ENCODE measurements at regions not wholly inside any gene's neighbourhood (a gene's known extent, or its start where the extent isn't known, plus 50 kb on each side); places are given as distances from the start of the nearest gene placed in this dataset.

GRCh38 chr21:19261731-19262376, 858.3 kb upstream of the TMPRSS15 start:
- DNase-seq, result no peak

GRCh38 chr21:19266636-19267035, 863.1 kb upstream of the TMPRSS15 start:
- DNase-seq, result no peak

- DNase-seq, result no peak
Observed at GRCh38 chr21:19268686-19269085, 865.1 kb upstream of the TMPRSS15 start.

DNA sequence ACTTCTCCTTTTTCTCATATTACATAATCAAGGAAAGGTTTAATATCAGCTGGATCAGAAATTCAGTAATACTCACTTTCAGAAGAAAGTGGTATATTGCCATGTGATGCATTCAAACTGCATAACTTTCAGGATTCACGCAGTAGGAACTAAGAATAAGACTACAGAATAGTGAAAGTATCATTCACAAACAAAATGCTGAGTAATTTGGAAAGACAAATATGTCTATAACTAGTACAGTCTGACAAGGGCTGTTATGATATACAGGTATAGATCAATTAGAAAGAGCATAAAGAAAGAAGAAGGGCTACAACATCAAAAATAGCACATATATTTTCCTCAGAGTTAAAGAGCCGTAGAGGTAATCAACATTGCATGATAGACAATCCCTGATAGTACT, 871.5 kb upstream of the TMPRSS15 start:
- no peak for DNase-seq

GRCh38 chr21:19276665-19277064, 873.1 kb upstream of the TMPRSS15 start:
- DNase-seq, result no peak

- DNase-seq, result no peak
Observed at GRCh38 chr21:19286876-19287275, 883.3 kb upstream of the TMPRSS15 start.

DNA sequence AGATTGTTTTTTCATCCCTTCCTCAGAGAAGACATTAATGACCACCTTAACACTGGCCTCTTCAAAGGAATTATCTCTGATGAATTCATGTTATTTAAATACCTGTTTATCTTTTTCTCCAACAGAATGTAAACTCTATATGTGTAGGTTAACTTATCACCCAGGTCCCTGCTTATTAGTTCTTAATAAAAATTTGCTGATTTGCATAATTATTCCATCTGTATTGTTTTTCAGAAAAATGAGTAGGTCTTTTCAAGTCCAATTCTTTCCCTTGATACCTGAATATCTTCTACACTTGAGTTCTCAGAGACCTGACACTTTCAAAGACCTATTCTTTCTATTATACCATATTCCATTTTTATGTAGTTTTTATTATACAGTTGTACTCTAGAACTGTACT, 886.7 kb upstream of the TMPRSS15 start:
- DNase-seq, result no peak

- no peak for DNase-seq
Observed at GRCh38 chr21:19320291-19320690, 916.7 kb upstream of the TMPRSS15 start.

DNA sequence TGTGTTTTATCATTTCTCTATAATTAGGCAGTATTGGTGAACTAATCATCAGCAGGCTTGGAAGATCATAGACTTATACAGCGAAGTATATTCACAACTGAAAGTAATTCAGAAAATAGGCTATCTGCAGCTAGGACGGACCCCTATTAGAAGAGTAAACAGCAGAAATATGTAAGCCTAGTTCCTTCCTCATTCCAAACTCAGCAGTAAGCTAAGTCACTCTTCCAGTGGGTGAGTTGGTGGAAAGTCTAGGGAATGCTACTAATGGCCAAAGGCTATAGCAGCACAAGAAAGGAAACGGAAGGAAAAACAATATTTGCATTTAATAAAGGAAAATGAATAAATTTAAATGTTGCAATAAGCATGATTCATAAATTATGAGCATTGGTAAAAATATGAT, 918.1 kb upstream of the TMPRSS15 start:
- no peak for DNase-seq

- no peak for DNase-seq
Observed at GRCh38 chr21:19322360-19322759, 918.8 kb upstream of the TMPRSS15 start.

DNA sequence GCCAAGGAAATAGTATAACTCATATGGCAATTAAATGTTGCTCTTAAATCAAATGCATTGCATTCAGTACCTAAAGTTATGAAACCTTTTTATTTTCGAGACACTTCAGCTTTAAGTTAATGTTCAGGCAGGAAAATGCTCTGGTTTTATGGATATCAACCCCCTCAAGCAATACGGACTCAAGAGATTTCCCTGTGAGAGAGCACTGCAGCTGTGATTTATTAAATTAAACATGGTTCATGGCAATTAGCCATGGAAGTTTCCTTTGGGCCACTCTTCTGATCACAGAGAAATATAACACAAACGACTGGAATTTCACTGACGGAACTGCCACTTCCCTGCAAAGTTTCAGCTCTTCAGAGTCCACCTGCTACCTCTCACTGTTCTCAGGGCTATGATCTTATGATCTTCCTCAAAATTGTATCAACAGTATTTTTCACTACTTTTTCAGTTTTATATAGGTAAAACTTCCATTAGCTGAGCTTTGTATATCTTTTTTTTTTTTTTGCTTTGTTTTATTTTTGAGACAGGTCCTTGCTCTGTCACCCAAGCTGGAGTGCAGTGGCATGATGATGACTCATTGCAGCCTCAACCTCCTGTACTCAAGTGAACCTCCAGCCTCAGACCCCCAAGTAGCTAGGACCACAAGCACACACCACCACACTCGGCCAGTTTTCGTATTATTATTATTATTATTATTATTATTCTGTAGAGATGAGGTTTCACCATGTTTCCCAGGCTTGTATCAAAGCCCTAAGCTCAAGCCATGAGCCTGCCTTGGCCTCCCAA, 923.1 kb upstream of the TMPRSS15 start:
- no peak for DNase-seq

DNA sequence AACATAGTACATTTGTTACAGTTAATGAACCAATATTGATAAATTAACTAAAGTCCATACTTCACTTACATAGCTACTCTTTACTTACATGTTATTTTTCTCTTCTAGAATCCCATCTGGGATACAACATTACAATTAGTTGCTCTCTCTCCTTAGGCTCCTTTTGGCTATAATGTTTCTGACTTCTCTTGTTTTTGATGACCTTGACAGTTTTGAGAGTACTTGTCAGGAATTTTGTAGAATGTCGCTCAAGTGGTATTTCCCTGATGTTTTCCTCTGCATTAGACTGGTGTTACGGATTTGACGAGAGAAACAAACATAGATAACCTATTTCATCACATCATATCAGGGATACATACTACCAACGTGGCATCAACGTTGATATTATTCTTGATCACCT, 925.4 kb upstream of the TMPRSS15 start:
- no peak for DNase-seq

- DNase-seq, result no peak
Observed at GRCh38 chr21:19340303-19340702, 936.7 kb upstream of the TMPRSS15 start.

- no peak for DNase-seq
Observed at GRCh38 chr21:19340954-19341353, 937.4 kb upstream of the TMPRSS15 start.

GRCh38 chr21:19343711-19344110, 940.1 kb upstream of the TMPRSS15 start:
- no peak for DNase-seq

DNA sequence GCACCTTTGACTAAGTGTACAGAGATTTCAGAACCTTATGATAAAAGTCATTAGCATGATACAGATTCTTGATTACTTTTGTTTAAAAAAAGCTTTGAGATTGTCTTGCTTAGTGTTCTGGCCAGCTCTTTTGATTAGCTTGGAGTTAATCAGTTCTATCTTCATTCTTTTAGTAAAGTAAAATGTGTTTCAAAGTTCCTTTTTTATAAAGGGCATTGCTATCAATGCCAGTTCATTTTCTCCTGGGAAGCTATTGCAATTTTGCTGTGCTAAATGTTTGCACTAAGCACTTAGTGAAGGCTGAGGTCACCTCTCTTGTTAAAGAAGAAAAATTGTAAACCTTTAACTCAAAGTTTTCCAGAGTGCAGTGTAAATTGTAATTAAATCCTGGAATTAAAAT, 946.7 kb upstream of the TMPRSS15 start:
- no peak for DNase-seq

DNA sequence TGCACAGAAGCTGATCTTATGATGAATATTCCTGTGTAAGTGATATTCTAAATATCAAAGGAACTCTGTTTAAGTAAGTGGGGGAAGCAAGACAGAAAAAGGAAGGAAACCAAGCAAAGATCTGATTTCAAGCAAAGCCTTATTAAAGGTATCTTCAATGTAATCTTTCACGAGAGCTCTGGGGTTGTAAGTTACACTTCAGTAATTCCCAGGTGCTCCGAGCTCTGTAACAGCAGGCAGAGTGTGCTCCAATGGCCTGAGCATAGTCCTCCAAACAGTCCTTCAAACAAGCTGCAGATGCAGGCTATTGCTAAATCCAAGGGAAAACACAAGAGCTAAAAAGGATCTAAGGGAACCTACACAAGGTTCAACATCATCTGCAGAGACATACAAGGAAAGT, 949.7 kb upstream of the TMPRSS15 start:
- DNase-seq, result peak in 1 of 2 experiments; percentile 0

DNA sequence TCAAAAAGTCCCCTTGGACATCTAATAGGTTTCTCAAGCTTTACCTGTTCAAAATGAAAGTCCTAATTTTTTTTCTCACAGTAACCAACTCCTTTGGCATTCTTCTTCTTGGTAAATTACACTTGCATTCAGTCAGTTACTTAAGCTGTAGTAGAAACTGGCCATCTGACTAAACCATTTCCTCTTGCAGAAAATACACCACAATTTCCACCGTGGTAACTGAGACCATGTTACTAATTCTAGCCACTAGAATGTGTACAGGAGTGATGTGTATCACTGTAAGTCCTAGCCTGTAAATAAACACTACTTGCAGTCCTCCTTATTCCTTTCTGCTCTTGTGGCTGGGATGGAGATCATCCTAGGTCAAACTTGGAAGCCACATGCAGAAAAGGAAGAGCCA, 965.4 kb upstream of the TMPRSS15 start:
- DNase-seq, result no peak

DNA sequence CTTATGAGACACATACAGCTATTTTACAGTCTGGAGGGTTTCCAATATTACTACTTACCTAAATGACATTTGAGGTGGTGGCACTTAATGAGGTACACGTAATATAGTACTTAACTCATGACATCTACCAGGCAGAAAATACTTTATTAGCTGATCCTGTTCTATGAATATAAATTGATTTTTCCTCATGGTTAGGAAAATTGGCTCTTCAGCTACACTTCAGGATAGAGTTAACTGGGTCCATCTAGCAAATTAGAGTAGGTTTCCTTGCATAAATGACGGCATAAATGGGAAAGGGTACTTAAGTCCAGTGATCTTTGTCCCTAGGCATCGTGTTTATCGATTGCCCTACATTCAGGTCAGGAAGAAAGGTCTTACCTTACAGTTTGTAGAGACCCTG, 988.8 kb upstream of the TMPRSS15 start:
- no peak for DNase-seq

GRCh38 chr21:19400223-19400770, 996.7 kb upstream of the TMPRSS15 start:
- no peak for DNase-seq

- no peak for DNase-seq
Observed at GRCh38 chr21:19402870-19403269, 999.3 kb upstream of the TMPRSS15 start.

- no peak for DNase-seq
Observed at GRCh38 chr21:19405326-19405725, 1001.7 kb upstream of the TMPRSS15 start.

DNA sequence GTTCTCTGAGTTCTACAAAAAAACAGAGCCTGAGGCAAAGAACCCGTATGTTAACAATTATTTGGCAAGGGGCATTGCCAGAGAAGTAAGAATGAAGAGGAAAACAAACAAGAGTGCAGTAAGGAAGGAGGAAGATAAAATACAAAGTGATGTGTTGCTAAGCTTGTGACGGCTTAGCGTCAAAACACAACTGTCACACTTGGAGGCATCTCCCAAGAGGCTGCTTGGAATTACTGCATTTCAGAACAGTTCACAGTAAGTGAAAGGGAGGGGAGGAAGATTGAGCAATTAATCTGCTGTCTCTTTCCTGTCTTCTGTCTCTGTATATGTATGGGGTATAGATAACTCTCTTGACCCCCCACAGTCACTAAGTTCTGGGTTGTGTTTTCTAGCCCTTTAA, 1017.0 kb upstream of the TMPRSS15 start:
- no peak for DNase-seq

- DNase-seq, result no peak
Observed at GRCh38 chr21:19433623-19434022, 1030.0 kb upstream of the TMPRSS15 start.
